ENCODE measurements at regions not wholly inside any gene's neighbourhood (a gene's known extent, or its start where the extent isn't known, plus 50 kb on each side); places are given as distances from the start of the nearest gene placed in this dataset.

DNA sequence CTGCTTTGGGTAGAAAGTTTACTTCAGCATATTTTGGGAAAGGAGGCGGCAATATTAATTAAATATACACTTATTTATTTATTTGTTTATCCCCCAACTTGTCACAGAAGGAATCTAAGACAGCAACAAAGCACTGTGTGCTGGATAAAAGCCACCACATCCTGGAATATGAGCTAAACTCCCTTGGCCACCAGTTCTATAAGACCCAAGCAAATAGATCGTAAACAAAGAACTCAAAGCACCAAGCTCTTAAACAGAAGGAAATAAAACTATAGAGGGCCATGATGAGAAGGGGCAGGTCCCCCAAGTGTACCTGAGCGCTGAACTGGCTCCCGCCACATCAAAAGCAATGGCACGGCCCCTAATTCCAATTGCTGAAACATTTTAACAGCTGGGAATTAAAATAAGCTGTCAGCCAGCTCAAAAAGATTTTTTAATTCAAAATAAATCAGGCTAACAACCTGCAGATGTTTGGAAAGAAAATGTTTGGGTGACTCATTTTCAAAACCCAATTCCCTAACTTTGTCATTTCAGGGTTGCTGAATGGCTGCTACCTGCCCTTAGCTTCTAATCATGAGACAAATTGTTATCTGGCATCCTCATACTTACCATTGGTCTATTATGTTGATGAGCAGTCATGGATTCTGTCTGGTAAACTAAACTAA lies 127.1 kb downstream of the SLC30A10 start:
- Histone ChIP-seq H3K4me3 (no peak overlapping the region), H3K27ac (no peak overlapping the region), H3K9me3 (no peaks in the 10 kb centered on the region), H3K36me3 (no peaks in the 10 kb centered on the region), H3K4me1 (ENCODE audit: insufficient read depth) (no peaks in the 10 kb centered on the region), H3K27me3 (no peaks in the 10 kb centered on the region)
- intact Hi-C loops (cut with DNase I): no loop called here
- WGBS, 3 donors: 57 to 73% (median 71%) methylated on average over 5 of the region's 5 CpGs
- TF ChIP-seq EP300 (IDR thresholded peaks at IDR 0.05) (no peak), POLR2A (IDR thresholded peaks at IDR 0.05) (no peak)
- TF ChIP-seq, protein P1, sequence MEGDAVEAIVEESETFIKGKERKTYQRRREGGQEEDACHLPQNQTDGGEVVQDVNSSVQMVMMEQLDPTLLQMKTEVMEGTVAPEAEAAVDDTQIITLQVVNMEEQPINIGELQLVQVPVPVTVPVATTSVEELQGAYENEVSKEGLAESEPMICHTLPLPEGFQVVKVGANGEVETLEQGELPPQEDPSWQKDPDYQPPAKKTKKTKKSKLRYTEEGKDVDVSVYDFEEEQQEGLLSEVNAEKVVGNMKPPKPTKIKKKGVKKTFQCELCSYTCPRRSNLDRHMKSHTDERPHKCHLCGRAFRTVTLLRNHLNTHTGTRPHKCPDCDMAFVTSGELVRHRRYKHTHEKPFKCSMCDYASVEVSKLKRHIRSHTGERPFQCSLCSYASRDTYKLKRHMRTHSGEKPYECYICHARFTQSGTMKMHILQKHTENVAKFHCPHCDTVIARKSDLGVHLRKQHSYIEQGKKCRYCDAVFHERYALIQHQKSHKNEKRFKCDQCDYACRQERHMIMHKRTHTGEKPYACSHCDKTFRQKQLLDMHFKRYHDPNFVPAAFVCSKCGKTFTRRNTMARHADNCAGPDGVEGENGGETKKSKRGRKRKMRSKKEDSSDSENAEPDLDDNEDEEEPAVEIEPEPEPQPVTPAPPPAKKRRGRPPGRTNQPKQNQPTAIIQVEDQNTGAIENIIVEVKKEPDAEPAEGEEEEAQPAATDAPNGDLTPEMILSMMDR (IDR thresholded peaks at IDR 0.05): no peak
- DNase-seq: no peak

DNA sequence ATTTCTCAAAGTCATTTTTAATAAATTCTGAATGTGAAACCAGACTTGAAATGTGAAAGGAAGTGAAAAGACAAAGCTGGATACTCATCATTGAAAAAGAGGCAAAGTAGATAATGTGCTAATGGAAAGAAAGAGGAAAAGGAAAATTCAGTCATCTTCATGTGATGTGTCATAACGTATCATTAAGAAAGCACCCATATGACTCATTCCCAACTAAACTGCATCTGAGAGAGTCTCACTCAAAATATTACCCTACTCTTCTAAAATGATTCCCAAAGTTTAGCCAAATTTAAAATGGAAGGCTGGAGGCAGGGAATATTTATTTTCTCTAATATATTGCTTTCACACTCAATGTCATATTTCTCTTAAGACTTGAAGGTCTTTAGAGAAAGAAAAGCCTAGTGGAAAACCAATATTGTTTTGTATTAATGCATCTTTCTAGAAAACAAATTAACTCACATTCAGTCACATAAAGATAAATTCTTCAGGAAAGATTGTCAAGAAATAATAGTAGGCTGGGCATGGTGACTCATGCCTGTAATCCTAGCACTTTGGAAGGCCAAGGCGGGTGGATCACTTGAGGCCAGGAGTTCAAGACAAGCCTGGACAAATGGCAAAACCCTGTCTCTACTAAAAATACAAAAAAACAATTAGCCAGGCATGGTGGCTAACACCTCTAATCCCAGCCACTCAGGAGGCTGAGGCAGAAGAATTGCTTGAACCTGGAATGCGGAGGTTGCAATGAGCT lies 129.9 kb downstream of the SLC30A10 start:
- H3K4me3 ChIP-seq: no peak overlapping the region
- H3K9me3 ChIP-seq: no peaks in the 10 kb centered on the region
- no peaks in the 10 kb centered on the region for H3K4me1 ChIP-seq (ENCODE audit: insufficient read depth)
- no peak for DNase-seq
- no peak overlapping the region for H3K27ac ChIP-seq
- intact Hi-C loops (cut with DNase I): no loop called here
- H3K27me3 ChIP-seq: no peaks in the 10 kb centered on the region
- TF ChIP-seq EP300 (IDR thresholded peaks at IDR 0.05) (no peak), POLR2A (IDR thresholded peaks at IDR 0.05) (no peak)
- TF ChIP-seq, protein P1 (IDR thresholded peaks at IDR 0.05): no peak
- H3K36me3 ChIP-seq: no peaks in the 10 kb centered on the region
- WGBS, 3 donors: 77 to 82% (median 81%) methylated on average over 3 of the region's 3 CpGs

DNA sequence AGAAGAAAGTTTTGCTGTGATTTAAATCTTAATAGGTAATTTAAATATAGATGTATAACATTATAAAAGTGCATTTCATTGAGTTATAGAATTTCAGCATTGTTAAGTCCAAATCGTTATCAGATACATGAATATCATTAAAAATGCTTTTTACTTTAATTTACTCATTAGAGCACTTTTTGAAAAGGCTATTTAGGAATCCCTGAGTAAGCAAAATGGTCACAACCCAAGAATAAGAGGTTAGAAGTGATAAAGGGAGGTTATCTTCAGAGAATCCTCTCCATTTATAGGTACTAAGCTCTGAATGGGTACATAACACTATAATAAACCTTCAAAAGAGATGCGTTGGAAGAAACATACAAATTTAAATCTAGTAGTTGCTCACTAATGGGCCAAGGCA lies 130.7 kb downstream of the SLC30A10 start:
- Histone ChIP-seq H3K4me1 (ENCODE audit: insufficient read depth) (no peaks in the 10 kb centered on the region), H3K27ac (no peak overlapping the region), H3K4me3 (no peak overlapping the region), H3K27me3 (no peaks in the 10 kb centered on the region), H3K36me3 (no peaks in the 10 kb centered on the region), H3K9me3 (no peaks in the 10 kb centered on the region)
- TF ChIP-seq EP300 (IDR thresholded peaks at IDR 0.05) (no peak), POLR2A (IDR thresholded peaks at IDR 0.05) (no peak)
- TF ChIP-seq, protein P1 (IDR thresholded peaks at IDR 0.05): no peak
- intact Hi-C loops (cut with DNase I): no loop called here
- 89 to 94% (median 93%) methylated on average over 2 of the region's 2 CpGs for WGBS, 3 donors
- DNase-seq: no peak

DNA sequence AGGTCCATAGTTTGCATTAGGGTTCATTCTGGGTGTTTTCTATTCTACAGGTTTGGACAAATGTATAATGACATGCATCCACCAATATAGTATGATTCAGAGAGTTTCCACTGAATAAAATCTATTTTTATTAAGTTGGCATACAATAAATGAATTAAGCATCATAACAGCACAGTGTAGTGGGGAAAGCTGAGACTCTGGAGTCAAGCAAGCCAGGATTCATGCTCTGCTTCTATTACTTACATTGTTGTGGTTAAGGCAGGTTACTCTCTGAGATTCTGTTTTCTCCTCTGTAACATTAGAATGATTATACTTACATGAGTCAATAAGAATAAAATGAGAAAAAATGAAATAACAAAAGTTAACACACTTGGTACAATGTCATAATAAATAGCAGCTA lies 131.3 kb downstream of the SLC30A10 start:
- Histone ChIP-seq H3K27ac (no peak overlapping the region), H3K4me1 (ENCODE audit: insufficient read depth) (no peaks in the 10 kb centered on the region), H3K36me3 (no peaks in the 10 kb centered on the region), H3K9me3 (no peaks in the 10 kb centered on the region), H3K4me3 (no peak overlapping the region), H3K27me3 (no peaks in the 10 kb centered on the region)
- TF ChIP-seq POLR2A (IDR thresholded peaks at IDR 0.05) (no peak), EP300 (IDR thresholded peaks at IDR 0.05) (no peak)
- TF ChIP-seq, protein P1 (IDR thresholded peaks at IDR 0.05): no peak
- DNase-seq: no peak
- intact Hi-C loops (cut with DNase I): no loop called here

Data from ovary (tissue), 7 donors.